HCT116 (cell line): ENCODE measurements at regions not wholly inside any gene's neighbourhood (a gene's known extent, or its start where the extent isn't known, plus 50 kb on each side); places are given as distances from the start of the nearest gene placed in this dataset.

ENCODE experiments used
- ATAC-seq: fragments of 200-7000 bp; cut with Tn5 transposase; 2 replicates; pipeline ENCODE4 v1.9.1; 2020; ENCODE audit warnings: mild to moderate bottlenecking, moderate library complexity
- BruUV-seq: library from RNA; stranded (reverse); fragments of 400-500 nt; replicated peaks from 2 replicates; lab custom pipeline; 2021; lab: Mats Ljungman, UMichigan
- CTCF ChIA-PET: fragments of 300-600 bp; sonication (Branson Sonifier 250); formaldehyde crosslinking; loops from one replicate; lab custom pipeline; 2021; ENCODE audit warnings: antibody characterized with exemption; lab: Charles Lee
- POLR2A ChIA-PET: fragments of 300-600, 350-600 bp; sonication (Branson Sonifier 250); formaldehyde crosslinking; loops from one replicate; lab custom pipeline; 2021; ENCODE audit warnings: antibody characterized with exemption; lab: Charles Lee
- RAD21 ChIA-PET, 2 experiments: fragments of 300-600 bp; sonication (Branson Sonifier 250); formaldehyde crosslinking; loops; one replicate each; lab custom pipeline; 2023; ENCODE audit warnings: low total read pairs in 2 of 2; ENCODE audit not compliant: uncharacterized antibody in 2 of 2, unreplicated experiment in 2 of 2, low non-redundant PET in 1 of 2; lab: Charles Lee
- DNase-seq: peaks from one replicate; pipeline ENCODE4 v3.0.0-alpha.2; 2010; ENCODE audit warnings: low read depth, low spot score
- H2AFZ ChIP-seq: fragments of 200-600 bp; shearing (Covaris generic), sonication (generic); 2 replicates; pipeline ENCODE4 v1.6.1; 2017; ENCODE audit warnings: low read depth, mixed run types, mixed read lengths, antibody characterized with exemption, low read length; ENCODE audit not compliant: poor library complexity, severe bottlenecking
- H3K27ac ChIP-seq: 2 replicates; pipeline ENCODE4 v1.5.1; 2012; ENCODE audit warnings: low read depth, low read length
- H3K27me3 ChIP-seq: fragments of 200-600 bp; sonication (generic); 2 replicates; pipeline ENCODE4 v1.6.1; 2016; ENCODE audit warnings: mixed run types, low read length, mixed read lengths; ENCODE audit not compliant: insufficient read depth
- H3K36me3 ChIP-seq, 2 experiments: fragments of 200-500 bp in 1 of 2; fragments of 200-600 bp in 1 of 2; sonication (Bioruptor generic) in 1 of 2; sonication (generic) in 1 of 2; 2 replicates each; pipeline versions ENCODE4 v1.5.1 to v1.6.1; 2014 to 2016; ENCODE audit warnings: low read length in 2 of 2, inconsistent platforms in 1 of 2, mixed read lengths in 1 of 2, mixed run types in 1 of 2; ENCODE audit not compliant: insufficient read depth in 2 of 2, control insufficient read depth in 1 of 2
- H3K4me1 ChIP-seq, 2 experiments: fragments of 200-600 bp in 1 of 2; sonication (generic) in 1 of 2; 2 replicates each; pipeline versions ENCODE4 v1.5.1 to v1.6.1; 2012 to 2017; ENCODE audit warnings: low read length in 2 of 2, inconsistent platforms in 1 of 2, mild to moderate bottlenecking in 1 of 2, mixed read lengths in 1 of 2, mixed run types in 1 of 2, moderate library complexity in 1 of 2; ENCODE audit not compliant: insufficient read depth in 2 of 2, control insufficient read depth in 1 of 2
- H3K4me2 ChIP-seq: fragments of 200-600 bp; sonication (generic); 2 replicates; pipeline ENCODE4 v1.6.1; 2017; ENCODE audit warnings: mixed run types, low read length, mixed read lengths
- H3K4me3 ChIP-seq, 2 experiments: fragments of 200-600 bp in 1 of 2; sonication (generic) in 1 of 2; replicated peaks in 1 of 2; 2 replicates each; pipeline ENCODE4 v1.5.1; 2011 to 2016; ENCODE audit warnings: low read length in 2 of 2, control low read depth in 1 of 2, low read depth in 1 of 2, mild to moderate bottlenecking in 1 of 2, mixed read lengths in 1 of 2, mixed run types in 1 of 2
- H3K79me2 ChIP-seq: fragments of 200-600 bp; sonication (generic); 2 replicates; pipeline ENCODE4 v1.6.1; 2017; ENCODE audit warnings: mild to moderate bottlenecking, mixed run types, low read length, moderate library complexity, mixed read lengths; ENCODE audit not compliant: insufficient read depth
- H3K9ac ChIP-seq: fragments of 200-600 bp; sonication (generic); 2 replicates; pipeline ENCODE4 v1.6.1; 2016; ENCODE audit warnings: low read length, mixed read lengths
- H3K9me2 ChIP-seq: fragments of 200-600 bp; sonication (generic), shearing (Covaris generic); 2 replicates; pipeline ENCODE4 v1.6.1; 2017; ENCODE audit warnings: mixed run types, mild to moderate bottlenecking, moderate library complexity; ENCODE audit not compliant: insufficient read depth
- H3K9me3 ChIP-seq, 2 experiments: fragments of 200-500 bp in 1 of 2; fragments of 200-600 bp in 1 of 2; sonication (Bioruptor generic) in 1 of 2; sonication (generic) in 1 of 2; 2 replicates each; pipeline ENCODE4 v1.6.1; 2014 to 2017; ENCODE audit warnings: low read length in 2 of 2, mixed read lengths in 2 of 2, inconsistent platforms in 1 of 2, low read depth in 1 of 2, mild to moderate bottlenecking in 1 of 2, mixed run types in 1 of 2, moderate library complexity in 1 of 2; ENCODE audit not compliant: control insufficient read depth in 1 of 2, insufficient read depth in 1 of 2
- H4K20me1 ChIP-seq: fragments of 200-600 bp; sonication (generic), shearing (Covaris generic); 2 replicates; pipeline ENCODE4 v1.6.1; 2017; ENCODE audit warnings: mixed run types, mild to moderate bottlenecking, moderate library complexity; ENCODE audit not compliant: insufficient read depth
- ATF3 ChIP-seq: IDR thresholded peaks from 2 replicates; pipeline ENCODE4 v1.6.1; 2012
- CBX3 ChIP-seq: IDR thresholded peaks from 2 replicates; pipeline ENCODE4 v1.6.1; 2012; ENCODE audit warnings: low read depth
- CEBPB ChIP-seq: IDR thresholded peaks from 2 replicates; pipeline ENCODE4 v1.6.1; 2012; ENCODE audit warnings: low read depth
- CTCF ChIP-seq, 3 experiments: fragments of 200-600 bp in 1 of 3; sonication (generic) in 1 of 3; IDR thresholded peaks in 2 of 3; conservative IDR thresholded peaks in 1 of 3; 2 replicates each; pipeline ENCODE4 v1.5.1; 2012 to 2017; ENCODE audit warnings: low read depth in 2 of 3, low read length in 2 of 3, antibody characterized with exemption in 1 of 3, borderline replicate concordance in 1 of 3, control low read depth in 1 of 3, mild to moderate bottlenecking in 1 of 3, mixed read lengths in 1 of 3, mixed run types in 1 of 3, moderate library complexity in 1 of 3; ENCODE audit not compliant: insufficient read depth in 1 of 3
- EGR1 ChIP-seq: IDR thresholded peaks from 2 replicates; pipeline ENCODE4 v1.6.1; 2012; ENCODE audit warnings: low read depth
- ELF1 ChIP-seq: IDR thresholded peaks from 2 replicates; pipeline ENCODE4 v1.6.1; 2012; ENCODE audit warnings: low read depth, borderline replicate concordance
- EZH2 ChIP-seq: fragments of 200-600 bp; sonication (generic); IDR thresholded peaks from 2 replicates; pipeline ENCODE4 v1.6.1; 2017; ENCODE audit warnings: antibody characterized with exemption, mixed run types
- EZH2phosphoT487 ChIP-seq: fragments of 200-600 bp; IDR thresholded peaks from 2 replicates; pipeline ENCODE4 v1.6.1; 2018; ENCODE audit warnings: antibody characterized with exemption, borderline replicate concordance
- FOSL1 ChIP-seq: IDR thresholded peaks from 2 replicates; pipeline ENCODE4 v1.6.1; 2012; ENCODE audit warnings: low read depth
- JUND ChIP-seq: IDR thresholded peaks from 2 replicates; pipeline ENCODE4 v1.6.1; 2012
- RAD21 ChIP-seq: IDR thresholded peaks from 2 replicates; pipeline ENCODE4 v1.6.1; 2012; ENCODE audit warnings: low read depth, mild to moderate bottlenecking
- REST ChIP-seq: IDR thresholded peaks from 2 replicates; pipeline ENCODE4 v1.6.1; 2012; ENCODE audit warnings: low read depth
- SP1 ChIP-seq: IDR thresholded peaks from 2 replicates; pipeline ENCODE4 v1.6.1; 2012; ENCODE audit warnings: low read depth
- SRF ChIP-seq: IDR thresholded peaks from 2 replicates; pipeline ENCODE4 v1.6.1; 2012; ENCODE audit warnings: low read depth
- TCF7L2 ChIP-seq: IDR thresholded peaks from 2 replicates; pipeline ENCODE4 v1.7.0; 2011; ENCODE audit warnings: borderline replicate concordance, inconsistent platforms; ENCODE audit not compliant: insufficient read depth, insufficient read length; ENCODE audit errors: extremely low read depth
- YY1 ChIP-seq: IDR thresholded peaks from 2 replicates; pipeline ENCODE4 v1.6.1; 2011; ENCODE audit warnings: low read length, low read depth, moderate library complexity, mild to moderate bottlenecking; ENCODE audit not compliant: insufficient replicate concordance; ENCODE audit errors: extremely low read depth
- ZBTB33 ChIP-seq: IDR thresholded peaks from 2 replicates; pipeline ENCODE4 v1.6.1; 2011; ENCODE audit warnings: mild to moderate bottlenecking, low read length, moderate library complexity; ENCODE audit not compliant: insufficient replicate concordance; ENCODE audit errors: extremely low read depth
- ZFX ChIP-seq: fragments of 450-650 bp; IDR thresholded peaks from 2 replicates; pipeline ENCODE4 v1.6.1; 2017
- ZNF274 ChIP-seq: fragments of 200-500 bp; sonication (Bioruptor generic); IDR thresholded peaks from 2 replicates; pipeline ENCODE4 v1.6.1; 2014; ENCODE audit warnings: mild to moderate bottlenecking, low read depth, low read length, inconsistent platforms
- intact Hi-C: fragments of 100-400 bp; cut with micrococcal nuclease; formaldehyde crosslinking; loops from 2 replicates; pipeline ENCODE4 v1.10.0; 2022

- Histone ChIP-seq H3K4me2 (no peak overlapping the region), H3K27me3 (no peaks in the 10 kb centered on the region), H3K9me3 (0 out of 4 replicates have a peak, but pooled peaks cover 0 to 7% of the 10 kb centered on the region in 2 experiments), H3K9me2 (no peaks in the 10 kb centered on the region), H3K4me3 (no peak overlapping the region), H3K27ac (no peak overlapping the region), H4K20me1 (no peaks in the 10 kb centered on the region), H3K36me3 (no peaks in the 10 kb centered on the region), H3K79me2 (no peaks in the 10 kb centered on the region), H2AFZ (no peak overlapping the region), H3K9ac (no peak overlapping the region), H3K4me1 (no peaks in the 10 kb centered on the region)
- BruUV-seq = no TSS peak
- ChIA-PET POLR2A (no interaction called here), CTCF (no interaction called here), RAD21 (no interaction called here)
- DNase-seq (no peak), ATAC-seq (no peak)
- TF ChIP-seq EGR1 = no peak
- no peak for TF ChIP-seq CBX3
- no peak for TF ChIP-seq REST
- TF ChIP-seq CTCF (IDR thresholded peaks at IDR 0.05 in 2 of 3, conservative IDR thresholded peaks at IDR 0.05 in 1 of 3; ENCODE audit: borderline replicate concordance in 1 of 3, insufficient read depth in 1 of 3, low read depth in 2 of 3, low read length in 2 of 3) = no peak
- TF ChIP-seq SRF = no peak
- TF ChIP-seq CEBPB = no peak
- no peak for TF ChIP-seq RAD21
- TF ChIP-seq EZH2phosphoT487 = no peak
- TF ChIP-seq EZH2 = no peak
- TF ChIP-seq ATF3 = no peak
- no peak for TF ChIP-seq ZNF274
- no peak for TF ChIP-seq TCF7L2
- no peak for TF ChIP-seq YY1
- TF ChIP-seq ZBTB33 = no peak
- no peak for TF ChIP-seq SP1
- no peak for TF ChIP-seq ZFX
- TF ChIP-seq FOSL1 = no peak
- TF ChIP-seq ELF1 = no peak
- no peak for TF ChIP-seq JUND
- intact Hi-C loops = no loop called here
Measured at GRCh38 chr3:82474711-82475110, 713.3 kb upstream of the GBE1 start.
